Sigmoid colon (tissue), 3 donors: ENCODE measurements at regions not wholly inside any gene's neighbourhood (a gene's known extent, or its start where the extent isn't known, plus 50 kb on each side); places are given as distances from the start of the nearest gene placed in this dataset.

Source experiments
- POLR2A ChIP-seq, 2 donors: fragments of 450-650 bp; IDR thresholded peaks; one replicate each; pipeline ENCODE4 v1.6.1; 2016; ENCODE audit warnings: antibody characterized with exemption in 2 of 2, mild to moderate bottlenecking in 2 of 2, moderate library complexity in 2 of 2
- TF ChIP-seq, protein P1 (sequence below), 4 experiments: fragments of 450-650 bp in 3 of 4; fragments of 200-600 bp in 1 of 4; IDR thresholded peaks; one replicate each; pipeline ENCODE4 v1.5.1; 2016 to 2019; ENCODE audit warnings: antibody characterized with exemption in 4 of 4, mild to moderate bottlenecking in 3 of 4, moderate library complexity in 2 of 4

DNA sequence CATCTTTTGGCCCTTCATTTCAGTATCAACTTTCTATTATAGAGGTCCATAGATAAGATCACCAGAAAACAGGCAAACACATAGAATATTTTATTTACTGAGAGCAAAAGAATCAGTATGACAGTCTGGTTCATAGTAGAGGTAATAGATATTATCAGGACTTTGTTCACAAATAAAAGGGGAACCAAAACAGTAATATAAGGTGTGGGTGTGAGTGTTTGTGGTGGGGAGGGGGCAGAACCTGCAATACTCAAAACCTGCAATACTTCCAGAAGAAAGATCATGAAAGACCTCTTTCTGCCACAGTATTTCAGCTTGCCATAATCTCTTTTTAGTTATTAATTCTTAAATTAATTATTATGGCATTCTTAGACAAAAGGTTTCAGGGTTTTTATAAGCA lies 578.7 kb upstream of the SLITRK1 start:
- TF ChIP-seq, protein P1, sequence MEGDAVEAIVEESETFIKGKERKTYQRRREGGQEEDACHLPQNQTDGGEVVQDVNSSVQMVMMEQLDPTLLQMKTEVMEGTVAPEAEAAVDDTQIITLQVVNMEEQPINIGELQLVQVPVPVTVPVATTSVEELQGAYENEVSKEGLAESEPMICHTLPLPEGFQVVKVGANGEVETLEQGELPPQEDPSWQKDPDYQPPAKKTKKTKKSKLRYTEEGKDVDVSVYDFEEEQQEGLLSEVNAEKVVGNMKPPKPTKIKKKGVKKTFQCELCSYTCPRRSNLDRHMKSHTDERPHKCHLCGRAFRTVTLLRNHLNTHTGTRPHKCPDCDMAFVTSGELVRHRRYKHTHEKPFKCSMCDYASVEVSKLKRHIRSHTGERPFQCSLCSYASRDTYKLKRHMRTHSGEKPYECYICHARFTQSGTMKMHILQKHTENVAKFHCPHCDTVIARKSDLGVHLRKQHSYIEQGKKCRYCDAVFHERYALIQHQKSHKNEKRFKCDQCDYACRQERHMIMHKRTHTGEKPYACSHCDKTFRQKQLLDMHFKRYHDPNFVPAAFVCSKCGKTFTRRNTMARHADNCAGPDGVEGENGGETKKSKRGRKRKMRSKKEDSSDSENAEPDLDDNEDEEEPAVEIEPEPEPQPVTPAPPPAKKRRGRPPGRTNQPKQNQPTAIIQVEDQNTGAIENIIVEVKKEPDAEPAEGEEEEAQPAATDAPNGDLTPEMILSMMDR (IDR thresholded peaks at IDR 0.05), result no peak
- no peak for TF ChIP-seq POLR2A (IDR thresholded peaks at IDR 0.05)
